ENCODE measurements at regions not wholly inside any gene's neighbourhood (a gene's known extent, or its start where the extent isn't known, plus 50 kb on each side); places are given as distances from the start of the nearest gene placed in this dataset.
A peak's percentile ranks its signal among the peaks of the same experiment; 100 is the strongest.

DNA sequence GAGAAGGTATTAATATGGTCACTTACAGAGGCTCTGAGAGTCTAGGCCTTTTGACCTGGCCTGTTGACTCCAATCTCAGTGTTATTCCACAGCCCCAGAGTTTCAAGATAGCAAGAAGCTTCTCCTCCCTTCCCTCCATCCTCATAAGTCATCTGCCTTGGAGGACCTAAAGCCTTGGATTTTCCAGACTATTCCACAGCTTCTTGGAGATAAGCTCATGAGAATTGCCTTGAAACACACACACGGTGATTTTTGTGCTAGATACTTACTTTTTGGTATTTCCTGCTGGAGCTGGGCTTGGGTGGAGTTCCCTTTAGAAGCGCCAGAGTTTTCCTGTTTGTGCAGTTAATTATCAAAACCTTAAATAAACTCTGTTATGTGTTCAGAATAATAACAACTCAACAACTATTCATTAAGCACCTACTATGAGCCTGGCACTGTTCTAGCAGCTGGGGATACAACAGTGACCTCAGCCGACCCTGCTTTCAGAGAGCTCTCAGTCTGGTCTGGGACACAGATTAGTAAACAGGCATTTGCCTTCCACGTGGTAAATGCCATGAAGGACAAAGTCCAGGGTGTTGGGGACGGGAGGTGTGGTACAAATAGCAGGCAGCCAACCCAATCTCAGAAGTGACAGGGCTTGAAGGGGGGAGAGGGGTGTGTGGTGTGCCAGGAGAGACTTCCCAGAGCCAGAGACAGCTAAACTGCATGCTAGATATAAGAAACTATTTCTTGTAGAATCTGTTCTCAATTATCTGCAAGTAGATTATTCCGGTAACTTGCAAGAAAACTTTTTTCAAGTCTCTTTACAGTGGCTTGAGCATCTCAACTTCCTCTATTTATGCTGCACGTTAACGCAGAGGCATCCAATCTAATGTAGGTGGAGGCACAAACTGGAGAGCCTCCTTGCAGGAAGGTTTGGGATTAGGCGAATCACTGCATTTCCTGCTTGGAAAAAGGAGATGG is 55.9 kb upstream of the KLF9 start:
- DNase-seq (ENCODE audit: low read depth in 2 of 2) = peak in 1 of 2 donors; percentile 76
- TF ChIP-seq, protein P1, sequence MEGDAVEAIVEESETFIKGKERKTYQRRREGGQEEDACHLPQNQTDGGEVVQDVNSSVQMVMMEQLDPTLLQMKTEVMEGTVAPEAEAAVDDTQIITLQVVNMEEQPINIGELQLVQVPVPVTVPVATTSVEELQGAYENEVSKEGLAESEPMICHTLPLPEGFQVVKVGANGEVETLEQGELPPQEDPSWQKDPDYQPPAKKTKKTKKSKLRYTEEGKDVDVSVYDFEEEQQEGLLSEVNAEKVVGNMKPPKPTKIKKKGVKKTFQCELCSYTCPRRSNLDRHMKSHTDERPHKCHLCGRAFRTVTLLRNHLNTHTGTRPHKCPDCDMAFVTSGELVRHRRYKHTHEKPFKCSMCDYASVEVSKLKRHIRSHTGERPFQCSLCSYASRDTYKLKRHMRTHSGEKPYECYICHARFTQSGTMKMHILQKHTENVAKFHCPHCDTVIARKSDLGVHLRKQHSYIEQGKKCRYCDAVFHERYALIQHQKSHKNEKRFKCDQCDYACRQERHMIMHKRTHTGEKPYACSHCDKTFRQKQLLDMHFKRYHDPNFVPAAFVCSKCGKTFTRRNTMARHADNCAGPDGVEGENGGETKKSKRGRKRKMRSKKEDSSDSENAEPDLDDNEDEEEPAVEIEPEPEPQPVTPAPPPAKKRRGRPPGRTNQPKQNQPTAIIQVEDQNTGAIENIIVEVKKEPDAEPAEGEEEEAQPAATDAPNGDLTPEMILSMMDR (IDR thresholded peaks at IDR 0.05; ENCODE audit: low read depth, low read length) = no peak

DNA sequence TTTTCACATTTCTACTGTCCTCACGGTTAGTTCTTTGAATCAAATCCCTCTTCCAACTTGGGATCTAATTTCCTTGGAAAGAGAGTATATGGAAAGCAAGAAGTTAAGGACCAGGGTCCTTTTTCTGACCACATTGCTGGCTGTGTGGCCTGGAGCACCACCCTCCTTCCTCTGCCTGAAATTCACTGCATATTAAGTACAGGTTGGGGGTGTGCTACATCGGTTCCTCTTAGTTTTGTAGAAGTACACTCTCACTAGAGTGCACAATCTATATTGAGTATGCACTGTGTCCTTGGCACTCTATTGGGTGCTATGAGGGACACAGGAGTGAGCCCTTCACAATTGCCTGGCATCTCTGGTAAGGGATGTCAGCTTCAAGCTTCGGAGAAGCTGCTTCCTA is 53.8 kb upstream of the KLF9 start:
- no peak for DNase-seq (ENCODE audit: low read depth in 2 of 2)
- TF ChIP-seq, protein P1 (IDR thresholded peaks at IDR 0.05; ENCODE audit: low read depth, low read length) = no peak
- H3K4me3 ChIP-seq (replicated peaks in 1 of 2; ENCODE audit: low read depth in 2 of 2, low read length in 2 of 2) = no peak overlapping the region

More for the DNA sequence above, 55.9 kb upstream of the KLF9 start:
- no peak overlapping the region for H3K4me3 ChIP-seq (replicated peaks in 1 of 2; ENCODE audit: low read depth in 2 of 2, low read length in 2 of 2)

DNA sequence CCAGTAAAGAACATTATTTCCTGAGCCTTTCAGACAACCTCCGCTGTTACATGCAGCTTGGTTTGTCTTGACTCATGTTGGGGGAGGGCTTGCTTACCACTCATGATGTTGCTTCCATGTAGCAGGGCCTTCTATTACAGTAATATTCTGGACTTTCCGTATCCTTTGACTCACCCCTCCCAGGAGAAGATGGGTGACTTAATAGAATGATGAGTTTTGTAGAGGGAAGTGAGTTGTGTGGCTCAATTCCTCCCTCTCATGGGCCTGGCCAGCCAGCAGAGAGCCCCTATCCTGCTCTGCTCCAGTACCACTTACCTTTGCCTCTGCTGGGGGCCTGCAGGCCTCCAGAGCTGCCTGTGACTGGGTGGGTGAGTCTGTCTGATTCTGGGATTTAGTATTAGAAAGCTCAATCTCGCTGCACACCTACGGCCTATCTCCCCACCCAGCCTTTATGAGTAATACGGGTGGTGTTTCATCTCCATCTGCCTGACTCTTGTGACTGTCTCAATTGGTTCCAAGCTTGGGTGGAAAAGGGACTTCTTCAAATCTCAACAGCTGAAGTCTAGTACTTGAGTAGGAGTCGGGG is 52.6 kb upstream of the KLF9 start:
- peak; percentile 77 to 98 for DNase-seq (ENCODE audit: low read depth in 2 of 2)
- TF ChIP-seq, protein P1 (IDR thresholded peaks at IDR 0.05; ENCODE audit: low read depth, low read length) = peak; percentile 13
- H3K4me3 ChIP-seq (replicated peaks in 1 of 2; ENCODE audit: low read depth in 2 of 2, low read length in 2 of 2) = no peak overlapping the region

DNA sequence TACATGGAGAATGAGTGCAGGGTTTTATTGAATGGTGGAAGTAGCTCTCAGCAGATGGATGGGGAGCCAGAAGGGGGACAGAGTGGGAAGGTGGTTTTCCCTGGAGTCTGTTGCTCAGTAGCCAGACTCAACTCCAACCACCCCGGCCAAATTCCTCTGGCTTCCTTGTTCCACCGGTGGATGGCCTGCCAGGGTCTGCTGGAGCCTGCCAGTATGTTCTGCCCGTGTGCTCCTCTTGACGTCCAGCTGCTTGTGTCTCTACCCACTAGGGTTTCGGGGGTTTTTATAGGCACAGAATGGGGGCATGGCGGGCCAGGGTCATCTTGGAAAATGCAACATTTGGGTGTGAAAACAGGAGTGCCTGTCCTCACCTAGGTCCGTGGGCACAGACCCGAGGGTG is 51.4 kb upstream of the KLF9 start:
- TF ChIP-seq, protein P1 (IDR thresholded peaks at IDR 0.05; ENCODE audit: low read depth, low read length) = no peak
- H3K4me3 ChIP-seq (replicated peaks in 1 of 2; ENCODE audit: low read depth in 2 of 2, low read length in 2 of 2) = no peak overlapping the region
- DNase-seq (ENCODE audit: low read depth in 2 of 2) = no peak

DNA sequence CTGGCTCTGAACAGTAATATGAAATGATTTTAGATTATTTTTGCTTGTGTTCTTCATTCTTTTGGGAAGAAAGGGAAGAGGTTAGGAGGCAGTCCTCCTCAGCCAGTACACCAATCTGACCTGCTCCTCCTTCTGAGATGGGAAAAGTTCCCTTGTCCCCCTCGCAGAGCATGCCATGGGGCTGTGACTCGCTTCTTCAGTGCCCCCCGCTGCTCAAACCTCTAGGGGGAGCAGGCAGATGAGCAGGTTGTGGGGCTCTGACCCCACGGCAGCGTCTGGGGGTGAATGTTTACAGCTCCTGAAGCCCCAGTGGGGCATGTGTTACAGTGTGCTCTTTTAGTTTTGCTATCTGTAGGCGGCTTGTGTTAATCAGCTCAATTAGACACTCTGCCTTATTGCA is 50.9 kb upstream of the KLF9 start:
- TF ChIP-seq, protein P1 (IDR thresholded peaks at IDR 0.05; ENCODE audit: low read depth, low read length) = no peak
- no peak overlapping the region for H3K4me3 ChIP-seq (replicated peaks in 1 of 2; ENCODE audit: low read depth in 2 of 2, low read length in 2 of 2)
- no peak for DNase-seq (ENCODE audit: low read depth in 2 of 2)

Data from cardiac fibroblast (primary cell).